Endothelial cell of umbilical vein (primary cell): ENCODE measurements at regions not wholly inside any gene's neighbourhood (a gene's known extent, or its start where the extent isn't known, plus 50 kb on each side); places are given as distances from the start of the nearest gene placed in this dataset.

Source experiments
- BruUV-seq: library from RNA; stranded (reverse); fragments of 400-500 nt; replicated peaks from 2 replicates; lab custom pipeline; 2021; lab: Mats Ljungman, UMichigan
- CTCF ChIA-PET: fragments of 300-600, 350-600 bp; sonication (Branson Sonifier 250); formaldehyde crosslinking; loops from one replicate; lab custom pipeline; 2021; ENCODE audit warnings: antibody characterized with exemption, inconsistent platforms; lab: Charles Lee
- POLR2A ChIA-PET: fragments of 300-600, 350-600 bp; sonication (Branson Sonifier 250); formaldehyde crosslinking; loops from one replicate; lab custom pipeline; 2021; ENCODE audit warnings: antibody characterized with exemption, inconsistent platforms; lab: Charles Lee
- DNase-seq: peaks from one replicate; pipeline ENCODE4 v3.0.0-alpha.2; 2011; ENCODE audit warnings: low read depth, low spot score
- FAIRE-seq: peaks from 2 replicates; lab custom pipeline; 2011; peaks lifted over from hg19 to GRCh38; lab: Jason Lieb, UNC
- H2AFZ ChIP-seq: 2 replicates; pipeline ENCODE4 v1.6.0; 2012; ENCODE audit warnings: low read depth, low read length, control low read depth, inconsistent platforms
- H3K27ac ChIP-seq: 2 replicates; pipeline ENCODE4 v1.5.1; 2011; ENCODE audit warnings: low read depth, mild to moderate bottlenecking, control low read depth, low read length, moderate library complexity; ENCODE audit not compliant: insufficient read depth
- H3K27me3 ChIP-seq, 2 experiments: 2 replicates each; pipeline versions ENCODE4 v1.6.0 to v1.6.1; 2011; ENCODE audit warnings: low read length in 2 of 2, mixed read lengths in 1 of 2; ENCODE audit not compliant: control insufficient read depth in 2 of 2, insufficient read depth in 2 of 2
- H3K36me3 ChIP-seq, 2 experiments: 2 replicates in 1 of 2; 3 replicates in 1 of 2; pipeline ENCODE4 v1.5.1; 2011; ENCODE audit warnings: low read length in 2 of 2, mild to moderate bottlenecking in 1 of 2, moderate library complexity in 1 of 2; ENCODE audit not compliant: control insufficient read depth in 2 of 2, insufficient read depth in 2 of 2; ENCODE audit errors: extremely low read depth in 1 of 2
- H3K4me1 ChIP-seq: 3 replicates; pipeline ENCODE4 v1.5.1; 2011; ENCODE audit warnings: mild to moderate bottlenecking, low read length; ENCODE audit not compliant: control insufficient read depth, insufficient read depth; ENCODE audit errors: extremely low read depth
- H3K4me2 ChIP-seq: 2 replicates; pipeline ENCODE4 v1.6.1; 2011; ENCODE audit warnings: low read length, control low read depth, mixed read lengths; ENCODE audit not compliant: insufficient read depth
- H3K4me3 ChIP-seq, 3 experiments: fragments of 200-600 bp in 1 of 3; sonication (generic), shearing (Covaris generic) in 1 of 3; replicated peaks in 1 of 3; 2 replicates each; pipeline ENCODE4 v1.5.1; 2011 to 2016; ENCODE audit warnings: control low read depth in 3 of 3, low read length in 3 of 3, mild to moderate bottlenecking in 2 of 3, inconsistent platforms in 1 of 3, low read depth in 1 of 3, moderate library complexity in 1 of 3; ENCODE audit not compliant: insufficient read depth in 1 of 3
- H3K79me2 ChIP-seq: 2 replicates; pipeline ENCODE4 v1.6.0; 2012; ENCODE audit warnings: low read length, inconsistent platforms; ENCODE audit not compliant: control insufficient read depth, insufficient read depth
- H3K9ac ChIP-seq: replicated peaks from 2 replicates; pipeline ENCODE3; 2011; ENCODE audit warnings: low read length, control low read depth; ENCODE audit not compliant: insufficient read depth; ENCODE audit errors: extremely low read depth
- H3K9me1 ChIP-seq: replicated peaks from 3 replicates; pipeline ENCODE4 v1.6.0; 2011; ENCODE audit warnings: mild to moderate bottlenecking, low read length; ENCODE audit not compliant: control insufficient read depth, insufficient read depth; ENCODE audit errors: extremely low read depth
- H3K9me3 ChIP-seq: replicated peaks from 2 replicates; pipeline ENCODE4 v1.5.1; 2012; ENCODE audit warnings: low read length, inconsistent platforms; ENCODE audit not compliant: control insufficient read depth, insufficient read depth
- H4K20me1 ChIP-seq: replicated peaks from 2 replicates; pipeline ENCODE3; 2011; ENCODE audit warnings: mild to moderate bottlenecking, low read length; ENCODE audit not compliant: control insufficient read depth, insufficient read depth; ENCODE audit errors: extremely low read depth
- CTCF ChIP-seq, 2 donors: IDR thresholded peaks; 1 replicate in 1 of 2; 2 replicates in 1 of 2; pipeline ENCODE4 v1.5.1; 2011; ENCODE audit warnings: low read length in 2 of 2, mild to moderate bottlenecking in 2 of 2, moderate library complexity in 2 of 2, control low read depth in 1 of 2, inconsistent platforms in 1 of 2, low read depth in 1 of 2; ENCODE audit not compliant: insufficient read depth in 1 of 2; ENCODE audit errors: extremely low read depth in 1 of 2
- EZH2 ChIP-seq: IDR thresholded peaks from 2 replicates; pipeline ENCODE4 v1.6.1; 2012; ENCODE audit warnings: borderline replicate concordance, low read depth, mild to moderate bottlenecking, moderate library complexity, low read length, inconsistent platforms; ENCODE audit not compliant: severe bottlenecking
- FOS ChIP-seq: IDR thresholded peaks from 2 replicates; pipeline ENCODE4 v1.6.1; 2011; ENCODE audit warnings: mild to moderate bottlenecking, low read length, moderate library complexity, borderline replicate concordance; ENCODE audit not compliant: insufficient read depth
- GATA2 ChIP-seq: IDR thresholded peaks from 2 replicates; pipeline ENCODE4 v1.7.0; 2011; ENCODE audit warnings: low read depth, mild to moderate bottlenecking, moderate library complexity, mixed read lengths, low read length; ENCODE audit not compliant: insufficient read length, insufficient read depth
- JUN ChIP-seq: IDR thresholded peaks from 2 replicates; pipeline ENCODE4 v1.6.1; 2011; ENCODE audit warnings: borderline replicate concordance, low read depth; ENCODE audit not compliant: insufficient read length, insufficient read depth
- MAX ChIP-seq: IDR thresholded peaks from 2 replicates; pipeline ENCODE4 v1.6.1; 2011; ENCODE audit not compliant: insufficient read depth, insufficient read length
- MYC ChIP-seq: IDR thresholded peaks from one replicate; pipeline ENCODE4 v1.6.1; 2011; ENCODE audit warnings: mild to moderate bottlenecking, low read depth, low read length
- POLR2A ChIP-seq: IDR thresholded peaks from 2 replicates; pipeline ENCODE4 v1.6.1; 2012; ENCODE audit warnings: low read depth, mild to moderate bottlenecking, control low read depth, low read length
- POLR2AphosphoS5 ChIP-seq: IDR thresholded peaks from 2 replicates; pipeline ENCODE4 v1.6.1; 2012; ENCODE audit warnings: low read depth, mild to moderate bottlenecking, control low read depth, low read length, moderate library complexity; ENCODE audit not compliant: insufficient read depth
- dilution Hi-C: fragments of 300-500 bp; cut with MboI; formaldehyde crosslinking; loops from one replicate; pipeline ENCODE4 v1.15.0; 2019; ENCODE audit warnings: low sequenced_read_pairs; ENCODE audit not compliant: extremely low pct_ligation_motif_present
- intact Hi-C: fragments of 100-400 bp; cut with micrococcal nuclease; formaldehyde crosslinking; loops from one replicate; pipeline ENCODE4 v1.10.0; 2022

- FAIRE-seq, result no peak
- Histone ChIP-seq H3K27ac (no peak overlapping the region), H3K4me3 (no peak overlapping the region), H3K9ac (no peak overlapping the region), H3K9me3 (no peaks in the 10 kb centered on the region), H3K4me1 (no peaks in the 10 kb centered on the region), H3K79me2 (no peaks in the 10 kb centered on the region), H3K27me3 (no peaks in the 10 kb centered on the region), H2AFZ (no peak overlapping the region), H3K36me3 (no peaks in the 10 kb centered on the region), H3K9me1 (no peaks in the 10 kb centered on the region), H3K4me2 (no peak overlapping the region), H4K20me1 (no peaks in the 10 kb centered on the region)
- ChIA-PET CTCF (no interaction called here), POLR2A (no interaction called here)
- dilution Hi-C loops (no loop called here), intact Hi-C loops (no loop called here)
- no TSS peak for BruUV-seq
- TF ChIP-seq MAX, result no peak
- no peak for TF ChIP-seq POLR2AphosphoS5
- TF ChIP-seq FOS, result no peak
- TF ChIP-seq JUN, result no peak
- no peak for TF ChIP-seq EZH2
- no peak for TF ChIP-seq CTCF (IDR thresholded peaks at IDR 0.05; ENCODE audit: extremely low read depth in 1 of 2, insufficient read depth in 1 of 2, low read depth in 1 of 2, low read length in 2 of 2)
- no peak for TF ChIP-seq POLR2A
- TF ChIP-seq GATA2, result no peak
- TF ChIP-seq MYC, result no peak
- DNase-seq, result peak; percentile 4
Observed at GRCh38 chr13:105089858-105090643, 1445.4 kb downstream of the EFNB2 start.
